ENCODE measurements at regions not wholly inside any gene's neighbourhood (a gene's known extent, or its start where the extent isn't known, plus 50 kb on each side); places are given as distances from the start of the nearest gene placed in this dataset.
"Not testable (repeated sequence)": the region's sequence is repeated elsewhere in the genome, so short reads cannot be mapped to it uniquely, and the experiment has no call there.

GRCh38 chr4:162503868-162504267 lies 340.1 kb upstream of the FSTL5 start:
- H3K36me3 Mint-ChIP-seq (ENCODE audit: insufficient read depth in 2 of 2): no peaks in the 10 kb centered on the region
- H3K4me1 Mint-ChIP-seq (ENCODE audit: low read depth): no peaks in the 10 kb centered on the region
- DNase-seq (no peak), ATAC-seq (replicated peaks in 1 of 2) (no peak)
- H3K9me3 Mint-ChIP-seq: no peaks in the 10 kb centered on the region
- H3K4me3 Mint-ChIP-seq: no peak overlapping the region
- no peaks in the 10 kb centered on the region for H3K27me3 Mint-ChIP-seq (ENCODE audit: low read depth)
- no peak overlapping the region for H3K27ac Mint-ChIP-seq

- H3K36me3 Mint-ChIP-seq (ENCODE audit: insufficient read depth in 2 of 2): no peaks in the 10 kb centered on the region
- no peaks in the 10 kb centered on the region for H3K27me3 Mint-ChIP-seq (ENCODE audit: low read depth)
- no peak for DNase-seq
- ATAC-seq (replicated peaks in 1 of 2): no peak
- H3K4me3 Mint-ChIP-seq: no peak overlapping the region
- H3K9me3 Mint-ChIP-seq: no peaks in the 10 kb centered on the region
- no peak overlapping the region for H3K27ac Mint-ChIP-seq
- no peaks in the 10 kb centered on the region for H3K4me1 Mint-ChIP-seq (ENCODE audit: low read depth)
Measured at GRCh38 chr4:162502109-162502508, 338.3 kb upstream of the FSTL5 start.

- Mint-ChIP-seq H3K9me3 (no peaks in the 10 kb centered on the region), H3K27ac (no peak overlapping the region), H3K4me3 (no peak overlapping the region), H3K27me3 (ENCODE audit: low read depth) (no peaks in the 10 kb centered on the region), H3K4me1 (ENCODE audit: low read depth) (no peaks in the 10 kb centered on the region), H3K36me3 (ENCODE audit: insufficient read depth in 2 of 2) (no peaks in the 10 kb centered on the region)
- no peak for ATAC-seq (replicated peaks in 1 of 2)
- DNase-seq: no peak
Measured at GRCh38 chr4:162499478-162499877, 335.7 kb upstream of the FSTL5 start.

GRCh38 chr4:162498168-162498567 lies 334.4 kb upstream of the FSTL5 start:
- Mint-ChIP-seq H3K36me3 (ENCODE audit: insufficient read depth in 2 of 2) (no peaks in the 10 kb centered on the region), H3K27me3 (ENCODE audit: low read depth) (no peaks in the 10 kb centered on the region), H3K4me1 (ENCODE audit: low read depth) (no peaks in the 10 kb centered on the region), H3K4me3 (no peak overlapping the region), H3K9me3 (no peaks in the 10 kb centered on the region), H3K27ac (no peak overlapping the region)
- DNase-seq: no peak
- ATAC-seq (replicated peaks in 1 of 2): no peak

GRCh38 chr4:162497564-162498167 lies 333.9 kb upstream of the FSTL5 start:
- no peaks in the 10 kb centered on the region for H3K4me1 Mint-ChIP-seq (ENCODE audit: low read depth)
- H3K36me3 Mint-ChIP-seq (ENCODE audit: insufficient read depth in 2 of 2): no peaks in the 10 kb centered on the region
- no peak overlapping the region for H3K4me3 Mint-ChIP-seq
- DNase-seq (peak in 1 of 2 donors; percentile 12), ATAC-seq (replicated peaks in 1 of 2) (peak in 1 of 2 donors; percentile 49)
- no peaks in the 10 kb centered on the region for H3K27me3 Mint-ChIP-seq (ENCODE audit: low read depth)
- H3K27ac Mint-ChIP-seq: no peak overlapping the region
- H3K9me3 Mint-ChIP-seq: no peaks in the 10 kb centered on the region

GRCh38 chr4:162494935-162495334 lies 331.1 kb upstream of the FSTL5 start:
- no peak overlapping the region for H3K4me3 Mint-ChIP-seq
- H3K9me3 Mint-ChIP-seq: no peaks in the 10 kb centered on the region
- no peak overlapping the region for H3K27ac Mint-ChIP-seq
- ATAC-seq (replicated peaks in 1 of 2) (no peak), DNase-seq (no peak)
- H3K4me1 Mint-ChIP-seq (ENCODE audit: low read depth): no peaks in the 10 kb centered on the region
- no peaks in the 10 kb centered on the region for H3K36me3 Mint-ChIP-seq (ENCODE audit: insufficient read depth in 2 of 2)
- H3K27me3 Mint-ChIP-seq (ENCODE audit: low read depth): no peaks in the 10 kb centered on the region

- ATAC-seq (replicated peaks in 1 of 2): no peak
- Mint-ChIP-seq H3K4me3 (no peak overlapping the region), H3K27me3 (ENCODE audit: low read depth) (no peaks in the 10 kb centered on the region), H3K4me1 (ENCODE audit: low read depth) (no peaks in the 10 kb centered on the region), H3K36me3 (ENCODE audit: insufficient read depth in 2 of 2) (no peaks in the 10 kb centered on the region), H3K9me3 (no peaks in the 10 kb centered on the region), H3K27ac (no peak overlapping the region)
- no peak for DNase-seq
Measured at GRCh38 chr4:162485486-162485885, 321.7 kb upstream of the FSTL5 start.

- Mint-ChIP-seq H3K36me3 (ENCODE audit: insufficient read depth in 2 of 2) (no peaks in the 10 kb centered on the region), H3K27me3 (ENCODE audit: low read depth) (no peaks in the 10 kb centered on the region), H3K9me3 (peaks cover 3% of the 10 kb centered on the region in 2 donors), H3K4me3 (no peak overlapping the region), H3K4me1 (ENCODE audit: low read depth) (no peaks in the 10 kb centered on the region), H3K27ac (no peak overlapping the region)
- ATAC-seq (replicated peaks in 1 of 2) (no peak), DNase-seq (no peak)
Measured at GRCh38 chr4:162475246-162475645, 311.4 kb upstream of the FSTL5 start.

- DNase-seq (no peak), ATAC-seq (replicated peaks in 1 of 2) (no peak)
- H3K27me3 Mint-ChIP-seq (ENCODE audit: low read depth): no peaks in the 10 kb centered on the region
- no peaks in the 10 kb centered on the region for H3K9me3 Mint-ChIP-seq
- no peak overlapping the region for H3K4me3 Mint-ChIP-seq
- H3K4me1 Mint-ChIP-seq (ENCODE audit: low read depth): no peaks in the 10 kb centered on the region
- no peaks in the 10 kb centered on the region for H3K36me3 Mint-ChIP-seq (ENCODE audit: insufficient read depth in 2 of 2)
- H3K27ac Mint-ChIP-seq: no peak overlapping the region
Measured at GRCh38 chr4:162469977-162470376, 306.2 kb upstream of the FSTL5 start.

- H3K4me3 Mint-ChIP-seq; H3K27me3 Mint-ChIP-seq (ENCODE audit: low read depth): not testable (repeated sequence)
Measured at GRCh38 chr4:162465356-162465755, 301.6 kb upstream of the FSTL5 start.

GRCh38 chr4:162461952-162462351 lies 298.2 kb upstream of the FSTL5 start:
- DNase-seq: no peak
- Mint-ChIP-seq H3K4me1 (ENCODE audit: low read depth) (no peaks in the 10 kb centered on the region), H3K9me3 (peaks cover 0 to 3% of the 10 kb centered on the region in 2 donors), H3K36me3 (ENCODE audit: insufficient read depth in 2 of 2) (no peaks in the 10 kb centered on the region), H3K4me3 (no peak overlapping the region), H3K27me3 (ENCODE audit: low read depth) (no peaks in the 10 kb centered on the region), H3K27ac (no peak overlapping the region)
- no peak for ATAC-seq (replicated peaks in 1 of 2)

More at GRCh38 chr4:162465356-162465755, 301.6 kb upstream of the FSTL5 start:
- not testable (repeated sequence) for H3K27ac Mint-ChIP-seq; H3K4me1 Mint-ChIP-seq (ENCODE audit: low read depth); ATAC-seq (replicated peaks in 1 of 2); DNase-seq; H3K9me3 Mint-ChIP-seq; H3K36me3 Mint-ChIP-seq (ENCODE audit: insufficient read depth in 2 of 2)

- peaks cover 0 to 3% of the 10 kb centered on the region in 2 donors for H3K9me3 Mint-ChIP-seq
- no peaks in the 10 kb centered on the region for H3K4me1 Mint-ChIP-seq (ENCODE audit: low read depth)
- H3K27ac Mint-ChIP-seq: no peak overlapping the region
- H3K27me3 Mint-ChIP-seq (ENCODE audit: low read depth): no peaks in the 10 kb centered on the region
- no peaks in the 10 kb centered on the region for H3K36me3 Mint-ChIP-seq (ENCODE audit: insufficient read depth in 2 of 2)
- no peak for DNase-seq
- ATAC-seq (replicated peaks in 1 of 2): no peak
- no peak overlapping the region for H3K4me3 Mint-ChIP-seq
Measured at GRCh38 chr4:162458051-162458450, 294.3 kb upstream of the FSTL5 start.

GRCh38 chr4:162457071-162457865 lies 293.5 kb upstream of the FSTL5 start:
- no peak for DNase-seq
- Mint-ChIP-seq H3K4me1 (ENCODE audit: low read depth) (no peaks in the 10 kb centered on the region), H3K36me3 (ENCODE audit: insufficient read depth in 2 of 2) (no peaks in the 10 kb centered on the region), H3K27me3 (ENCODE audit: low read depth) (no peaks in the 10 kb centered on the region), H3K9me3 (peaks cover 0 to 3% of the 10 kb centered on the region in 2 donors), H3K27ac (no peak overlapping the region), H3K4me3 (no peak overlapping the region)
- no peak for ATAC-seq (replicated peaks in 1 of 2)

- no peaks in the 10 kb centered on the region for H3K27me3 Mint-ChIP-seq (ENCODE audit: low read depth)
- no peaks in the 10 kb centered on the region for H3K4me1 Mint-ChIP-seq (ENCODE audit: low read depth)
- peaks cover 0 to 3% of the 10 kb centered on the region in 2 donors for H3K9me3 Mint-ChIP-seq
- no peak overlapping the region for H3K4me3 Mint-ChIP-seq
- H3K27ac Mint-ChIP-seq: no peak overlapping the region
- H3K36me3 Mint-ChIP-seq (ENCODE audit: insufficient read depth in 2 of 2): no peaks in the 10 kb centered on the region
- ATAC-seq (replicated peaks in 1 of 2): no peak
- no peak for DNase-seq
Measured at GRCh38 chr4:162456106-162456505, 292.3 kb upstream of the FSTL5 start.
